GM23338 (cell line): ENCODE measurements at regions not wholly inside any gene's neighbourhood (a gene's known extent, or its start where the extent isn't known, plus 50 kb on each side); places are given as distances from the start of the nearest gene placed in this dataset.

Experiments used
- EZH2 ChIP-seq: fragments of 200-600 bp; sonication (generic); IDR thresholded peaks from one replicate; pipeline ENCODE4 v1.8.0; 2017; ENCODE audit warnings: antibody characterized with exemption, mild to moderate bottlenecking, low read depth; ENCODE audit not compliant: unreplicated experiment
- EZH2phosphoT487 ChIP-seq: fragments of 200-600 bp; sonication (generic); IDR thresholded peaks from one replicate; pipeline ENCODE4 v1.8.1; 2018; ENCODE audit warnings: antibody characterized with exemption; ENCODE audit not compliant: unreplicated experiment
- POLR2AphosphoS5 ChIP-seq: IDR thresholded peaks from 2 replicates; pipeline ENCODE4 v1.6.1; 2016; ENCODE audit warnings: antibody characterized with exemption, low read depth
- TF ChIP-seq, protein P1 (sequence below), 2 experiments: fragments of 200-600 bp in 1 of 2; sonication (generic) in 1 of 2; conservative IDR thresholded peaks; 2 replicates each; pipeline versions ENCODE4 v1.5.1 to v1.6.1; 2016 to 2017; ENCODE audit warnings: antibody characterized with exemption in 2 of 2, low read depth in 2 of 2, mild to moderate bottlenecking in 2 of 2, moderate library complexity in 1 of 2

DNA sequence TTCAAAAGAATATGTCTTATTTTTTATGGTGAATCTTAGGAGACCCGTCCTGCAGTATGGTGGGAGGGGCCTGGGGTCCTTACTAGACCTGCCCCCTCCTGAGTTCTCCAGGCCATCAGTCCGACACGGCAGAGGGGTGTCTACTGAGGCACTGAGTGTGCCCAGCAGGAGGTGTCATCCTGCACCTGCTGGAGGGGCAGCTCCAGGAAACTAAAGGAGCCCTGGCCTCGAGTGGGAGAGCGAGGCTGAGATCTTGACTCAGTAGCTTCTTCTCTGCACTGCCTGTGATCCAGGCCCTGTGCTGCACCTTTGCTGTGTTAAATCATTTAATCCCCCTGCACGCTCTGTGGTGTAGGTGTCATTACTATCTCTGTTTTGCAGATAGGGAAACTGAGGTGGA, 587.7 kb downstream of the PTPRU start:
- TF ChIP-seq, protein P1, sequence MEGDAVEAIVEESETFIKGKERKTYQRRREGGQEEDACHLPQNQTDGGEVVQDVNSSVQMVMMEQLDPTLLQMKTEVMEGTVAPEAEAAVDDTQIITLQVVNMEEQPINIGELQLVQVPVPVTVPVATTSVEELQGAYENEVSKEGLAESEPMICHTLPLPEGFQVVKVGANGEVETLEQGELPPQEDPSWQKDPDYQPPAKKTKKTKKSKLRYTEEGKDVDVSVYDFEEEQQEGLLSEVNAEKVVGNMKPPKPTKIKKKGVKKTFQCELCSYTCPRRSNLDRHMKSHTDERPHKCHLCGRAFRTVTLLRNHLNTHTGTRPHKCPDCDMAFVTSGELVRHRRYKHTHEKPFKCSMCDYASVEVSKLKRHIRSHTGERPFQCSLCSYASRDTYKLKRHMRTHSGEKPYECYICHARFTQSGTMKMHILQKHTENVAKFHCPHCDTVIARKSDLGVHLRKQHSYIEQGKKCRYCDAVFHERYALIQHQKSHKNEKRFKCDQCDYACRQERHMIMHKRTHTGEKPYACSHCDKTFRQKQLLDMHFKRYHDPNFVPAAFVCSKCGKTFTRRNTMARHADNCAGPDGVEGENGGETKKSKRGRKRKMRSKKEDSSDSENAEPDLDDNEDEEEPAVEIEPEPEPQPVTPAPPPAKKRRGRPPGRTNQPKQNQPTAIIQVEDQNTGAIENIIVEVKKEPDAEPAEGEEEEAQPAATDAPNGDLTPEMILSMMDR (conservative IDR thresholded peaks at IDR 0.05; ENCODE audit: low read depth in 2 of 2): no peak
- TF ChIP-seq EZH2 (no peak), POLR2AphosphoS5 (no peak), EZH2phosphoT487 (no peak)
